C4-2B (cell line): ENCODE measurements at regions not wholly inside any gene's neighbourhood (a gene's known extent, or its start where the extent isn't known, plus 50 kb on each side); places are given as distances from the start of the nearest gene placed in this dataset.
A peak's percentile ranks its signal among the peaks of the same experiment; 100 is the strongest.

Experiments
- H3K27ac ChIP-seq: fragments of 450-650 bp; 2 replicates; pipeline ENCODE4 v1.5.1; 2017
- CTCF ChIP-seq: fragments of 450-650 bp; conservative IDR thresholded peaks from 2 replicates; pipeline ENCODE4 v1.5.1; 2017; ENCODE audit warnings: mild to moderate bottlenecking
- ZFX ChIP-seq: fragments of 450-650 bp; IDR thresholded peaks from 2 replicates; pipeline ENCODE4 v1.6.1; 2017

- no peak for TF ChIP-seq ZFX
- TF ChIP-seq CTCF = no peak
- H3K27ac ChIP-seq = no peak overlapping the region
Observed at GRCh38 chr3:67831262-67831661, 176.8 kb upstream of the SUCLG2 start.

GRCh38 chr3:67828486-67829010, 174.1 kb upstream of the SUCLG2 start:
- no peak overlapping the region for H3K27ac ChIP-seq
- TF ChIP-seq CTCF (no peak), ZFX (no peak)

- H3K27ac ChIP-seq = no peak overlapping the region
- TF ChIP-seq CTCF = no peak
Observed at GRCh38 chr3:67821135-67821534, 166.7 kb upstream of the SUCLG2 start.

GRCh38 chr3:67819447-67819846, 165.0 kb upstream of the SUCLG2 start:
- TF ChIP-seq ZFX (no peak), CTCF (peak; percentile 37)
- H3K27ac ChIP-seq = no peak overlapping the region

- no peak overlapping the region for H3K27ac ChIP-seq
- TF ChIP-seq ZFX (no peak), CTCF (no peak)
Observed at GRCh38 chr3:67809370-67809935, 155.0 kb upstream of the SUCLG2 start.

GRCh38 chr3:67808906-67809305, 154.5 kb upstream of the SUCLG2 start:
- TF ChIP-seq ZFX (no peak), CTCF (no peak)
- H3K27ac ChIP-seq = no peak overlapping the region

GRCh38 chr3:67804578-67804977, 150.2 kb upstream of the SUCLG2 start:
- TF ChIP-seq CTCF (no peak), ZFX (no peak)
- H3K27ac ChIP-seq = no peak overlapping the region
